Endothelial cell of umbilical vein (primary cell): ENCODE measurements at regions not wholly inside any gene's neighbourhood (a gene's known extent, or its start where the extent isn't known, plus 50 kb on each side); places are given as distances from the start of the nearest gene placed in this dataset.

Source experiments
- BruUV-seq: library from RNA; stranded (reverse); fragments of 400-500 nt; replicated peaks from 2 replicates; lab custom pipeline; 2021; lab: Mats Ljungman, UMichigan
- CTCF ChIA-PET: fragments of 300-600, 350-600 bp; sonication (Branson Sonifier 250); formaldehyde crosslinking; loops from one replicate; lab custom pipeline; 2021; ENCODE audit warnings: antibody characterized with exemption, inconsistent platforms; lab: Charles Lee
- POLR2A ChIA-PET: fragments of 300-600, 350-600 bp; sonication (Branson Sonifier 250); formaldehyde crosslinking; loops from one replicate; lab custom pipeline; 2021; ENCODE audit warnings: antibody characterized with exemption, inconsistent platforms; lab: Charles Lee
- DNase-seq: peaks from one replicate; pipeline ENCODE4 v3.0.0-alpha.2; 2011; ENCODE audit warnings: low read depth, low spot score
- FAIRE-seq: peaks from 2 replicates; lab custom pipeline; 2011; peaks lifted over from hg19 to GRCh38; lab: Jason Lieb, UNC
- H2AFZ ChIP-seq: 2 replicates; pipeline ENCODE4 v1.6.0; 2012; ENCODE audit warnings: low read depth, low read length, control low read depth, inconsistent platforms
- H3K27ac ChIP-seq: 2 replicates; pipeline ENCODE4 v1.5.1; 2011; ENCODE audit warnings: low read depth, mild to moderate bottlenecking, control low read depth, low read length, moderate library complexity; ENCODE audit not compliant: insufficient read depth
- H3K27me3 ChIP-seq, 2 experiments: 2 replicates each; pipeline versions ENCODE4 v1.6.0 to v1.6.1; 2011; ENCODE audit warnings: low read length in 2 of 2, mixed read lengths in 1 of 2; ENCODE audit not compliant: control insufficient read depth in 2 of 2, insufficient read depth in 2 of 2
- H3K36me3 ChIP-seq, 2 experiments: 2 replicates in 1 of 2; 3 replicates in 1 of 2; pipeline ENCODE4 v1.5.1; 2011; ENCODE audit warnings: low read length in 2 of 2, mild to moderate bottlenecking in 1 of 2, moderate library complexity in 1 of 2; ENCODE audit not compliant: control insufficient read depth in 2 of 2, insufficient read depth in 2 of 2; ENCODE audit errors: extremely low read depth in 1 of 2
- H3K4me1 ChIP-seq: 3 replicates; pipeline ENCODE4 v1.5.1; 2011; ENCODE audit warnings: mild to moderate bottlenecking, low read length; ENCODE audit not compliant: control insufficient read depth, insufficient read depth; ENCODE audit errors: extremely low read depth
- H3K4me2 ChIP-seq: 2 replicates; pipeline ENCODE4 v1.6.1; 2011; ENCODE audit warnings: low read length, control low read depth, mixed read lengths; ENCODE audit not compliant: insufficient read depth
- H3K4me3 ChIP-seq, 3 experiments: fragments of 200-600 bp in 1 of 3; sonication (generic), shearing (Covaris generic) in 1 of 3; replicated peaks in 1 of 3; 2 replicates each; pipeline ENCODE4 v1.5.1; 2011 to 2016; ENCODE audit warnings: control low read depth in 3 of 3, low read length in 3 of 3, mild to moderate bottlenecking in 2 of 3, inconsistent platforms in 1 of 3, low read depth in 1 of 3, moderate library complexity in 1 of 3; ENCODE audit not compliant: insufficient read depth in 1 of 3
- H3K79me2 ChIP-seq: 2 replicates; pipeline ENCODE4 v1.6.0; 2012; ENCODE audit warnings: low read length, inconsistent platforms; ENCODE audit not compliant: control insufficient read depth, insufficient read depth
- H3K9ac ChIP-seq: replicated peaks from 2 replicates; pipeline ENCODE3; 2011; ENCODE audit warnings: low read length, control low read depth; ENCODE audit not compliant: insufficient read depth; ENCODE audit errors: extremely low read depth
- H3K9me1 ChIP-seq: replicated peaks from 3 replicates; pipeline ENCODE4 v1.6.0; 2011; ENCODE audit warnings: mild to moderate bottlenecking, low read length; ENCODE audit not compliant: control insufficient read depth, insufficient read depth; ENCODE audit errors: extremely low read depth
- H3K9me3 ChIP-seq: replicated peaks from 2 replicates; pipeline ENCODE4 v1.5.1; 2012; ENCODE audit warnings: low read length, inconsistent platforms; ENCODE audit not compliant: control insufficient read depth, insufficient read depth
- H4K20me1 ChIP-seq: replicated peaks from 2 replicates; pipeline ENCODE3; 2011; ENCODE audit warnings: mild to moderate bottlenecking, low read length; ENCODE audit not compliant: control insufficient read depth, insufficient read depth; ENCODE audit errors: extremely low read depth
- EZH2 ChIP-seq: IDR thresholded peaks from 2 replicates; pipeline ENCODE4 v1.6.1; 2012; ENCODE audit warnings: borderline replicate concordance, low read depth, mild to moderate bottlenecking, moderate library complexity, low read length, inconsistent platforms; ENCODE audit not compliant: severe bottlenecking
- FOS ChIP-seq: IDR thresholded peaks from 2 replicates; pipeline ENCODE4 v1.6.1; 2011; ENCODE audit warnings: mild to moderate bottlenecking, low read length, moderate library complexity, borderline replicate concordance; ENCODE audit not compliant: insufficient read depth
- GATA2 ChIP-seq: IDR thresholded peaks from 2 replicates; pipeline ENCODE4 v1.7.0; 2011; ENCODE audit warnings: low read depth, mild to moderate bottlenecking, moderate library complexity, mixed read lengths, low read length; ENCODE audit not compliant: insufficient read length, insufficient read depth
- JUN ChIP-seq: IDR thresholded peaks from 2 replicates; pipeline ENCODE4 v1.6.1; 2011; ENCODE audit warnings: borderline replicate concordance, low read depth; ENCODE audit not compliant: insufficient read length, insufficient read depth
- MYC ChIP-seq: IDR thresholded peaks from one replicate; pipeline ENCODE4 v1.6.1; 2011; ENCODE audit warnings: mild to moderate bottlenecking, low read depth, low read length
- POLR2A ChIP-seq: IDR thresholded peaks from 2 replicates; pipeline ENCODE4 v1.6.1; 2012; ENCODE audit warnings: low read depth, mild to moderate bottlenecking, control low read depth, low read length
- POLR2AphosphoS5 ChIP-seq: IDR thresholded peaks from 2 replicates; pipeline ENCODE4 v1.6.1; 2012; ENCODE audit warnings: low read depth, mild to moderate bottlenecking, control low read depth, low read length, moderate library complexity; ENCODE audit not compliant: insufficient read depth
- dilution Hi-C: fragments of 300-500 bp; cut with MboI; formaldehyde crosslinking; loops from one replicate; pipeline ENCODE4 v1.15.0; 2019; ENCODE audit warnings: low sequenced_read_pairs; ENCODE audit not compliant: extremely low pct_ligation_motif_present
- intact Hi-C: fragments of 100-400 bp; cut with micrococcal nuclease; formaldehyde crosslinking; loops from one replicate; pipeline ENCODE4 v1.10.0; 2022
- TF ChIP-seq, protein P1 (sequence below), 2 donors: IDR thresholded peaks; 1 replicate in 1 of 2; 2 replicates in 1 of 2; pipeline ENCODE4 v1.5.1; 2011; ENCODE audit warnings: low read length in 2 of 2, mild to moderate bottlenecking in 2 of 2, moderate library complexity in 2 of 2, control low read depth in 1 of 2, inconsistent platforms in 1 of 2, low read depth in 1 of 2; ENCODE audit not compliant: insufficient read depth in 1 of 2; ENCODE audit errors: extremely low read depth in 1 of 2
- TF ChIP-seq, protein P2 (sequence below): IDR thresholded peaks from 2 replicates; pipeline ENCODE4 v1.6.1; 2011; ENCODE audit not compliant: insufficient read depth, insufficient read length

DNA sequence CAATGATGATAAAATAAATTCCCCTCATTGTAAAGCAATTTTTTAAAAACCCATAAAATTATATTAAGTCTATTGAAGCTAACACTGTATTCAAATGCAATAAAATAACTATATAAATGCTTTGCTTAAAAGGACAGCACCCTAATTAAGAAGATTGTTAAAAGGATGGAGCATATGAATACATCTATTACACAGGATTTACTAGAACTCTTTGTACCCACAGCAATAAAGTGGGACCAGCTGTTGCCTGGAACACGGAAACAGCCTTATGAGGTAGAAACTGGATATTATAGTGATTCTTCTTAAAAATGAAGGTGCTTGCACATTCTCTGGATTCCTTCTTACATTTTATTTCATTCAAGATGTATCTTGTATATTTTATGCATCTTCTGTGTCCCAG lies 298.7 kb upstream of the KLF3 start:
- H3K27me3 ChIP-seq, result peaks cover 9 to 13% of the 10 kb centered on the region in 2 experiments
- no peak overlapping the region for H3K27ac ChIP-seq
- H2AFZ ChIP-seq, result no peak overlapping the region
- no peaks in the 10 kb centered on the region for H3K9me1 ChIP-seq
- intact Hi-C loops (no loop called here), dilution Hi-C loops (no loop called here)
- ChIA-PET CTCF (no interaction called here), POLR2A (no interaction called here)
- TF ChIP-seq EZH2 (no peak), POLR2AphosphoS5 (no peak), MYC (no peak), POLR2A (no peak), JUN (no peak), GATA2 (no peak), FOS (no peak)
- TF ChIP-seq, protein P1, sequence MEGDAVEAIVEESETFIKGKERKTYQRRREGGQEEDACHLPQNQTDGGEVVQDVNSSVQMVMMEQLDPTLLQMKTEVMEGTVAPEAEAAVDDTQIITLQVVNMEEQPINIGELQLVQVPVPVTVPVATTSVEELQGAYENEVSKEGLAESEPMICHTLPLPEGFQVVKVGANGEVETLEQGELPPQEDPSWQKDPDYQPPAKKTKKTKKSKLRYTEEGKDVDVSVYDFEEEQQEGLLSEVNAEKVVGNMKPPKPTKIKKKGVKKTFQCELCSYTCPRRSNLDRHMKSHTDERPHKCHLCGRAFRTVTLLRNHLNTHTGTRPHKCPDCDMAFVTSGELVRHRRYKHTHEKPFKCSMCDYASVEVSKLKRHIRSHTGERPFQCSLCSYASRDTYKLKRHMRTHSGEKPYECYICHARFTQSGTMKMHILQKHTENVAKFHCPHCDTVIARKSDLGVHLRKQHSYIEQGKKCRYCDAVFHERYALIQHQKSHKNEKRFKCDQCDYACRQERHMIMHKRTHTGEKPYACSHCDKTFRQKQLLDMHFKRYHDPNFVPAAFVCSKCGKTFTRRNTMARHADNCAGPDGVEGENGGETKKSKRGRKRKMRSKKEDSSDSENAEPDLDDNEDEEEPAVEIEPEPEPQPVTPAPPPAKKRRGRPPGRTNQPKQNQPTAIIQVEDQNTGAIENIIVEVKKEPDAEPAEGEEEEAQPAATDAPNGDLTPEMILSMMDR (IDR thresholded peaks at IDR 0.05; ENCODE audit: extremely low read depth in 1 of 2, insufficient read depth in 1 of 2, low read depth in 1 of 2, low read length in 2 of 2), result no peak
- TF ChIP-seq, protein P2, sequence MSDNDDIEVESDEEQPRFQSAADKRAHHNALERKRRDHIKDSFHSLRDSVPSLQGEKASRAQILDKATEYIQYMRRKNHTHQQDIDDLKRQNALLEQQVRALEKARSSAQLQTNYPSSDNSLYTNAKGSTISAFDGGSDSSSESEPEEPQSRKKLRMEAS, result no peak
- H3K9me3 ChIP-seq, result no peaks in the 10 kb centered on the region
- no peak overlapping the region for H3K4me3 ChIP-seq
- no peaks in the 10 kb centered on the region for H4K20me1 ChIP-seq
- H3K9ac ChIP-seq, result no peak overlapping the region
- DNase-seq (no peak), FAIRE-seq (no peak)
- no peaks in the 10 kb centered on the region for H3K4me1 ChIP-seq
- no TSS peak for BruUV-seq
- no peaks in the 10 kb centered on the region for H3K79me2 ChIP-seq
- H3K36me3 ChIP-seq, result no peaks in the 10 kb centered on the region
- no peak overlapping the region for H3K4me2 ChIP-seq
